ENCODE measurements at regions not wholly inside any gene's neighbourhood (a gene's known extent, or its start where the extent isn't known, plus 50 kb on each side); places are given as distances from the start of the nearest gene placed in this dataset.
"Not testable (repeated sequence)": the region's sequence is repeated elsewhere in the genome, so short reads cannot be mapped to it uniquely, and the experiment has no call there.

DNA sequence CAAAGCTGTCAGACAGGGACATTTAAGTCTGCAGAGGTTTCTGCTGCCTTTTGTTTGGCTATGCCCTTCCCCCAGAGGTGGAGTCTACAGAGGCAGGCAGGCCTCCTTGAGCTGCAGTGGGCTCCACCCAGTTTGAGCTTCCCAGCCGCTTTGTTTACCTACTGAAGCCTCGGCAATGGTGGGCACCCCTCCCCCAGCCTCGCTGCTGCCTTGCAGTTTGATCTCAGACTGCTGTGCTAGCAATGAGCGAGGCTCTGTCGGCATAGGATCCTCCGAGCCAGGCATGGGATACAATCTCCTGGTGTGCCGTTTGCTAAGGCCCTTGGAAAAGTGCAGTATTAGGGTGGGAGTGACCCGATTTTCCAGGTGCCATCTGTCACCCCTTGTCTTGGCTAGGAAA, 149.4 kb upstream of the PGRMC2 start:
- not testable (repeated sequence) for DNase-seq

DNA sequence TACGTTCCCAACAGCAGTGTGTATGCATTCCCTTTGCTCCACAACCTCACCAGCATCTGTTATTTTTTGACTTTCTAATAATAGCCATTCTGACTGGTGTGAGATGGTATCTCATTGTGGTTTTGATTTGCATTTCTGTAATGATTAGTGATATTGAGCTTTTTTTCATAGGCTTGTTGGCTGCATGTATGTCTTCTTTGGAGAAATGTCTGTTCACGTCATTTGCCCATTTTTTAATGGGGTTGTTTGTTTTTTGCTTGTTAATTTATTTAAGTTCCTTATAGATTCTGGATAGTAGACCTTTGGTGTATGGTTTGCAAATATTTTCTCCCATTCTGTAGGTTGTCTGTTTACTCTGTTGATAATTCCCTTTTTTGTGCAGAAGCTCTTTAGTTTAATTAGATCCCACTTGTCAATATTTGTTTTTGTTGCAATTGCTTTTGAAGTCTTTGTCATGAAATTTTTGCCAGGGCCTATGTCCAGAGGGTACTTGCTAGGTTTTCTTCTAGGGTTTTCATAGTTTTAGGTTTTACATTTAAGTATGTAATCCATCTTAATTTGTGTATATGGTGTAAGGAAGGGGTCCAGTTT, 141.5 kb upstream of the PGRMC2 start:
- DNase-seq = not testable (repeated sequence)

DNA sequence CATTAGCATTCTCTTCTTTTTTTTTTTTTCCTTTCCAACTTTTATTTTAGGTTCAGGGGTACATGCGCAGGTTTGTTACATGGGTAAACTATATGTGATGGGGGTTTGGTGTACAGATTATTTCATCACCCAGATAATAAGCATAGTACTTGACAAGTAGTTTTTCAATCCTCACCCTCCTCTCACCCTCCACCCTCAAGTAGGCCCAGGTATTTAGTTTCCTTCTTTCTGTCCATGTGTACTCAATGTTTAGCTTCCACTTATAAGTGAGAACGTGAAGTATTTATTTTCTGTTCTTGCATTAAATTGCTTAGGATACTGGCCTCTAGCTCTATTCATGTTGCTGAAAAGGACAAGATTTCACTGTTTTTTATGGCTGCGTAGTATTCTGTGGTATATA, 140.8 kb upstream of the PGRMC2 start:
- DNase-seq = no peak

DNA sequence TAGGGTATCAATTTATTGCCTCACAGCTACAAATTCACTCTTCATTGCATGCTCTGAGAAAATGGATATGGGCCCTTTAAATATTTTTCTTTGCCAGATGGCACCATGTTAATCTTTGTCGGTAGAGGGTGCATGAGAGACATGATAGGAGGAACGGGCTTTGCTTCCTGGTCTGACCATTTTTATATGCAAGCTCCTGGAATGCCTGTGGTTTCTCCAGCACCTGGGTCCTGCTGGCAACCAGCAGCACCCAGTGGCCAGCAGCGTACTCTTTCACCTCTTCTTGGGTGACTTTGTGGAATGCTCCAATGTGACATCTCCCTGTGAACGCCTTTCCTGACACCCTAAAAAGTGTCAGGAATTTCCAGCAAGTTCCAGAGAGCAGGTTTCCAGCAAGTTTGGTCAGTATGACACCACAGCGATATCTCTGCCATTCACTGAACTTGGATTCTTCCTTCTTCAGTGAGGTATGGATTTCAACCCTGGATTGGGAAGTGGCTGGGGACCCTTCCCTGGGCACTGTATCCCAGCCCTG, 140.3 kb upstream of the PGRMC2 start:
- DNase-seq = no peak

DNA sequence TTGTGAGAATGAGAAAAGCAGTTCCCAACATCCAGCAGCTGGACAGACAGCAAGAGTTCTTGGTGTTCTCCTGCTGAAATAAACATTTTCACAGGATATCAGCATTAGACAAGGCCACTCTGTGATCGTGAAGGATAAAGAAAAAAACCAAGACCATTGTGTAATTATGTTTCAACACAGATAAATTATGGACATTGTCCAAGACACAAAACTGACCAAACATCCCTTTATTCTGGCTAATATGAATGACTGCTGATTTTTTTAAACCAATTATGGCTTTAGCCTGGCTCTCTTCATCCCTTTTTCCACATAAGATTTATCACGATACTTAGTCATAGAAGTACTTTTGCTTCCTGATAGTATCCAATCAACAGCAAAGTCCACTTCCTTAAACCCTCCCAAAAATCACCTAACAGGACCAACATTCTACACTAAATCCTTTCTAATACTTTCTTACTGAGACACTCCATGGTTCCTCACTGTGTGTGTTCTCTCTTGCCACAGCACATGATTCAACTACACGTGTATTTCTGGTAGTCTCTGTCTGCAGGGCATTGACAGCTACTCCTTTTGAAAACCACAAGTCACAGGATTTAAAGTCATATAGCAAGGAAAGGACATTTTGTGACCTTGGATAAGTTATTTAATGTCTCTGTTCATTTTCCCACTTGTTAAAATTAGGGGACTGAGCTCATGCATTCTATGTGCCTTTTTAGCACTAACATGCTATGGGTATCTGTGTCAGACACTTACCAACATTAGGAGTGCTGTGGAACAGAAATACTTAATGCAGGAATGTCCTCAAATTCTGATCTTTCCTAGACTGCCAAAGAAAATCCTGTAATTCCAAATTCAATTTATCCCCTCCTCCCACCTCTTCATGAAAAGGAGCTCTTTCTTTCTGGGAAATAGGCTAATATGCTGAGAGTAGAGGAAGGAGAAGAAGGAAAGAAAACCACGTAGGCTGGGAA, 137.2 kb upstream of the PGRMC2 start:
- DNase-seq = no peak

DNA sequence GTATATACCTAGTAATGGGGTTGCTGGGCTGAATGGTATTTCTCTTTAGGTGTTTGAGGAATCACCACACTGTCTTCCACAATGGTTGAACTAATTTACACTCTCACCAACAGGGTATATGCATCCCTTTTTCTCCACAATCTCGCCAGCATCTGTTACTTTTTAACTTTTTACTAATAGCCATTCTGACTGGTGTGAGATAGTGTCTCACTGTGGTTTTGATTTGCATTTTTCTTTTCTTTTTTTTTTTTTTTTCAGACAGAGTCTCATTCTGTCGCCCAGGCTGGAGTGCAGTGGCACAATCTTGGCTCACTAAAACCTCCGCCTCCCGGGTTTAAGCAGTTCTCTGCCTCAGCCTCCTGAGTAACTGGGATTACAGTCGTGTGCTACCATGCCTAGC, 134.7 kb upstream of the PGRMC2 start:
- DNase-seq = not testable (repeated sequence)

DNA sequence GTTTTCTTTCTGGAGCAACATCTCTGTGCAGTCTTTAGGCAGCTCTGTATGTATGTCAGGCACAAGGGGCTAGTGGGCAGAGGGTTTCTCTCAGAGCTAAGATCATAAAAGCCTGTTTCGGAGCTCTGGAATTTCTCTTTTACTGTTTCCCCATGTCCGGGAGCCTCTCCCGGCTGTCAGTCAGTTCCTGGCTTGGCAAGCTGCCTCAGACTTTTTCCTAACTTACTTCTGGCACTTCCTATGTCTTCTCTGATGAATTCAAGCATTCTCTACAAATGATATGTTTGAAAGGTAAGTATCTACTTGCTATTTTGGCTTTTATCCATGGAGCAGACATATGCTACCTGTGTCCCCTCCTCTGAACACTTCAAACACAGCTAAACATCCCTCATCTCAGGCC, 129.3 kb upstream of the PGRMC2 start:
- no peak for DNase-seq

DNA sequence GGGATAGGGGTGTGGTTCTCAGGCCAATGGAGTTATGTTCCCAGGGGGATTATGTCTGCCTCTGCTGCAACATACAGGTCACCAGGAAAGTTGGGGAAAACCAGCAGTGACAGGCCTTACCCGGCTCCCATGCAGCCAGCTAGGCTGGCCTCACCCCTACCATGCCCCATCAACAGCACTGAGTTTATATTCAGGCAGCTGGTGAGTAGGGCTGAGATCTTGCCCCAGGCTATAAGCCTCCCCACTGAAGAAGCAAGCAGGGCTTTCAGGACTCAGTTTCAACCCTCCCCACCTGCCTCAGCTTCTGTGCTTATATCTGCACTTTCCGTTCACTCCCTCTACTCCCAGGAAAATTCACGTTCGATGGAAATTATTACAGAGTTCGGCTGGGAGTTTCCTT, 122.4 kb upstream of the PGRMC2 start:
- DNase-seq = no peak

DNA sequence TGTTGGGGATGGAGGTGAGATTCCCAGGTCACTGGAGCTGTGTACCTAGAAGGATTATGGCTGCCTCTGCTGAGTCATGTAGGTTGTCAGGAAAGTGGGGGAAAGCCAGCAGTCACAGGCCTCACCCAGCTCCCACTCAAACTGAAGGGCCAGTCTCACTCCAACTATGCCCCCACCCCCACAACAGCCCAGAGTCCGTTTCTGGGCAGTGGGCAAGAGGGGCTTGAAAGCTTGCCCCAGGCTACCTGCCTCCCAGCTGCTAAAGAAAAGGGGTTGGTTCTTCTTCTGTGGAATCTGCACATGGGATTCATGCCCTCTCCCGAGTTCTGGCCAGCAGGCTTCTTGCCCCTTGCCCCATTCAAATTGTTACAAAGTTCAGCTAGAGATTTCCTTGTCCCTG, 116.0 kb upstream of the PGRMC2 start:
- DNase-seq = no peak

DNA sequence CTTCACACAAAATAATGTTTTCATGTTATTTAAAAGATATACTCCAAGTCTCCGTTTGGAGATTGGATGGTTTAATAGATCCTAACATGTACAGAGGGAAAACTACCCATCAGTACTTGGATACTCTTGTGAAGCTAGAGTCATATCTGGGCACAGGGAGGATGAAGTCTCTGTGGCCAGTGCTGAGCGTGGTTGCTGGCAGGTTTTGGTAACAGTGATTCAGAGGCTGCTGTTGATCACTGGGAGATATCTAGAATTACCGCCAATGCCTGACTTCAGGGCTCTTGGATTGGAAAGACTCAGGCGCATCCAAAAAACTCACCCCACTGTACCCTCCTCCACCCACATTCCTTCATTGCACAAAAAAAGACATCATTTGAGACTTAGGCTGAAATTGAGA, 107.2 kb upstream of the PGRMC2 start:
- no peak for DNase-seq

DNA sequence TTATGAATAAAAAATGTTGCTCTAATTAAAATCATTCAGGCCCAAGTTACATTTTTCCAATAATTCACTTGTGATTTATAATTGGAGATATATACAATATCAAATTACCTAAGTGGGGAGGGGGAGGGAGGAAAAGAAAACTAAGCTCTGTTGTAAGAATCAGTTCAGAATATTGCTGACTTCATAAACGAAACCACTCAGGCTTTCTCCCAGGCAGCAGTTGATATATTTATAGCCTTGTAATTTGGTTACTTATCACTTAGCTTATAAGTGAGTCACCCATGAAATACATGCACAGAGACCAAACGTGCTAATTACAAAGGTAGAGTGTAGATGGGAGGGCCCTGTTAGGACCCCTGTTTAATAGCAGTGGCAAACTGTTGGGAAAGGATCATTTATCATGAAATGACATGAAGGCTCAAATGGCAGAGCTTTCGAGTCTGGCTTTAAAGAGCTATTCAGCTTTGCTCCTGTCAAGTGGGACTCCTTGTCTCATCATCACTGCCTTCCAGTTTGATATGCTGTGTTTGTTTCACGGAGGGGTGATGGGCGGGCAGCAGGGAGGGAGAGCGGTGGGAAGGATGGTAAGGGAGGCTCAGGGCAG, 105.6 kb upstream of the PGRMC2 start:
- DNase-seq = no peak

DNA sequence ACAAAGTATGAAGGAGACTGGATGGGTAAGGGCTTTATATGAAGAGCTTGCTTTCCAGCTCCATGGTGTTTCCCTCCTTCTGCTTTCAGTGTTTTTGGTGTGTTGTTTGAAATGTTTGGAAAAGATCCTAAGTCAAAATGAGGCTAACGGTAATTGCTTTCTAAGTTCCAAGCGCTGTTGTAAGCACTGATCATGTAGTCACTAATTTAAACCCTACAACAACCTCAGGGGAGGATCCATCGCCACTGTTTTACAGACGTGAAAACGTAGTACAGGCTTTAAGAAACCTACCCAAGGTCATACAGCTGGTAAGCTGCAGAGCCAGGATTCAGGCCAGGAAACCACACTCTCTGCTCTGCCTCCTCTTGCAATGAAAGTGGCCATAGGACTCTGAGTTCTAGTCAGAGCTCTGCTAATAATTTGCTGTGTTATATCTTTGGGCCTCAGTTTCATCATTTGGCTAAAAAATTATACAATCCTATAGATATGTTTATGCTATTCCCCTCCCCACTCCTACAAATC, 102.9 kb upstream of the PGRMC2 start:
- DNase-seq = no peak

DNA sequence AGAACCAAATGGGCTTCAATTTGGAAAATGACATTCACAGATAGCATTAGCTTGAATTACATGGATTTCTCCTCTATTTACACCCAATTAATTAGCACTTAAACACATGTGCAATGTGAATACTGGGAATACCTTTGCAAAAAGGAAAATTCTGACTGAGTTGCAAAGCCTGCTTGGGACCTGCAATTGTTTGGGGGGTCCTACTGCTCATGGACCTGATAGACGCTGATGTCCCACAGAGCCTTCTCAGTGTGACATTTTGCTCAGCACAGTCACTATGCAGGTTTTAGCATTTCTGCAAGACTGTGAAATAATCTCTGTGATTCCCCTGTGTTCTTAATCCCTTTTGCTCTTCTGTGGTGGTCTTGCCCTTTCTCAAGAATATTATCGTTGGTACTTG, 101.2 kb upstream of the PGRMC2 start:
- no peak for DNase-seq

DNA sequence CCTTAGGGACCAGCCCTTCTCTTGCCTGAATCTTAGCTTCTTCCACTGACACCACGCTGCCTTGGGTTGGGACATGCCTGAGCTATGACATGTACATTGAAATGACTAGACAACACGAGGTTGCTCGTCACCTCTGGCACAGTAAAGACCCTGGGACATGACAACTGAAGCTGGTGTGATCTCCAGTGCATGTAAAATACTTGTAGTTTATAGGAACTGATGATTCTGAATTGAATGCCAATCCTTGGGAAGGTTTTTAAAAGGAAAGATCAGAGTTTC, 100.7 kb upstream of the PGRMC2 start:
- no peak for DNase-seq

DNA sequence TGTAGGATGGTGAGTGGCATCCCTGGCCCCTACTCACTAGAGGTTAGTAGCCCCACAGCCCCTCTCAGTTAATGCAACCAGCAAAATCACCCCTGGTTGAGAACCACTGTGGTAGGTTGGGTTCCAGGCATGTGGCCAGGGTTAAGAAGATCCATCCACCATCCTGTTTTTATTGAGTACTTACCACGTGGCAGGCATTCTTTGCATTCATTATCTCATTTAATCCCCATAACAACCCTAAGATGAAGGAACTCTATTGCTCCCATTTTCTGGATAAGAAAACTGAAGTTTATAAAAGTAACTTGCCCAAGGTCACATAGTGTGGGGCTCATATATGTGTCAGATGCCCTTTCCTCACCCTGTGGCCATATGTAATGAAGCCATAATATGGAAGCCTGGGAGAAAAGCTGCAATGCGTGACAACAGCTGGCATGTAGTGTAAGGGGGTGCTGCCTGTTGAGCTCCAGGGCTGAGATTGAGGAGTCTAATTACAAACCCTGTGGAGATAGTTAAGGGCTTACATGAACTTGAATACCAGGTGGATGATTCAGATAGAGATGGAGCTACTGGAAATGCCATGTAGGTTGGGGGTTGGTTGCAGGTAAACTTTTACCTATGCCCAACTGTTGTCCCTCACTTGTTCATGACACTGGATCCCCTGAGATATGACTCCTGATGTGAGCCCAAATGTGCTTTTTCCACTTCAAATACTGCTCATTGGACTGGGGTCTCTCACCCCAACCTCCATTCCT, 100.2 kb upstream of the PGRMC2 start:
- DNase-seq = no peak

DNA sequence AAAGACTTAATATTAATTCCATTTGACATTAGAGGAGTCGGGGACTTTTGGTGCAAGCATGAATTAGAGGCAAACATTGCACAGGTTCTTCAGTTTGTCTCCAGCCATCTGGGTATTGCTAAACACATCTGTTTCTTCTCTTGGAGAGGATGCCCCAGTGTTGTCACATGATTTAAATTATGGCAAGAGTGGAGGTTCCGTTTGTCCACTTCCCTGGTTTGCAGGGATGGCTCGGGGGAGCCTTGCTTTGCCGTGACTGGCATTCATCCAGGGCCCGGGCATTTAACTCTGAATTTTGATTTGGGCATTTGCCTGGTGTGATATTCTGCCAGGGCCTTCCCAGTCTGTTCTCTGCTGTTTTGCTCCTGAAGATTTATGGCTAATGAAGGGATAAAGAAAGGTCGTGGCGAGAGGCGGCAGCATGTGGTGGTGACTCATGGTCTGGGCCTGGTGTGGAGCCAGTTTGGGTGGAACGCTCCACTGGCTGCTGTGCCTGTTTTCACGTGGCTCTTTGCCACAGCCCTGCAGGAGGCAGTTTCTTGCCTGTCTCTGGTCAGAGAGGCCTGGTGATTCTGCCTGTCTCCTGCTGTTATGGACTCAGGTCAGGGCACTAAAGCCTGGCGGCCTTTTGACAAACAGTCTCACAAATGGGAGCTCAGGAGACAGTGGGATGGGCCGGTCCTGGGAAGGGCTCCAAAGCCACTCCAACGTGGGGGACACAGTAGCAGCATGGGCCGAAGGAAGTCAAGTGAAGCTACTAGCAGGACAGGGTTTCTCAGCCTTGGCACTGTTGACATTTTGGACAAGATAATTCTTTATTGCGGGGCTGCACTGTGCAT, 99.4 kb upstream of the PGRMC2 start:
- DNase-seq = no peak

DNA sequence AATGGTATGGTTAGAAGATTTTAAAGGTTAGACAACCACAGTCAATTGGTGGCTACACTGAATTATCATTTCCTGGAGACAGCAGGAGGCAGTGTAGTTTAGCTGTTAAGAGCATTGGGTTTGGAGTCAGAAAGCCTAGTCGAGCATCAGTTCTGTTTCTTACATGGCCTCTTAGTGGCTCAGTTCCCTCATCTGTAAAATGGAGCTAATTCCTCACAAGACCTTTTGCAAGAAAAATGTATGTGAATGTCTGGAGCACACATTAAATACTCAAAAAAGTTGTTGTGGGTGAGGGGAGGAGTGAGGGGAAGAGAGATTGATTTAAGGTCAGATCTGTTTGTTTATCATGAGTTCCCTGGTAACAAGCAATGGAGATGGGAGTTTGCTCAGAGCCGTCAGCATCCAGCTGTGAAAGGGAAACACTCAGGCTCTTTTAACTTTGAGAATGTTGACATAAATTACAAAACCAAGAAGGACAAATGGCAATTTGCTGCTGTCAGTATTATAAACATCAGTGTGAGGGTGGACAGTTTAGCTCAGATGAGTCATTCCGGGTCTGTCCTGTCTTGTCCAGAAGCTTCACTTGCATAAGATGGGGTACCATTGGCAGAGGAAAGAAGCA, 98.2 kb upstream of the PGRMC2 start:
- DNase-seq = no peak

DNA sequence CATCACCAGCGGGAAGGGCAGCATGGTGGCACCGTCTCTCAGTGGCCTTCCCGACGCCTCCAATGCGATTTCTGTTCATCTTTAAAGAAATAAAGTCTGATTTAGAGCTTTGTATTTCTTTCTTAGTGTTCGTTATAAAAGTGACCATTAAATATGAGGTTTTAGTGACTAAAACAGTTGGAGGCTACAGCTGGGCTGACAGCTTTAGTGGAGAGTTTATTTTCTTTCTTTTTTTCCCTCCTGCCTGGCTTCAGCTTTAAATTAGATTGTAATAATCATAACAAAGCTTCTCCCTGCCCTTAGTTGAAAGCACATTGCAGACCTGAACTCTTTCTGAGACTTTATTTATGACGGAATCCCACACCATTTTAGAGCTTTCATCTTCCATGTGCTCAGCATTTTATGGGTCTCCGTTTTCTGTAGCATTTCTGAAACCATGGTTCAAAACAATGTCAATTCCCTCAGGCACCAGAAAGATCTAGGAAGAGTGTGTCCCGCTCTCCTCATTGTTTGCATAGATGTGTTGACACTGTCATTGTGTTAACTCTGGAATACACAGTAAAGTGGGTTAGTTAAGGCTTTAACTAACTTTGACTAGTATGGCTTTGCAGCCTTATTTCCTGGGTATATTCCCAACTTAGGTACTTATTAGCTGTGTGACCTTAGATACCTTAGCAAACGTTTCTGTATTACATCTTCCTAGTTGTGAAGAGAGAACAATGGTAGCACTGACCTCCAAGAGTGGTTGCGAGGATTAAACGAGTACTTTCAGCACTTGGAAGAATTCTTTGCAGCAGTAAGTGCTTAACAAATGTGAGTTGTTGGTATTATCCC, 97.4 kb upstream of the PGRMC2 start:
- DNase-seq = no peak

DNA sequence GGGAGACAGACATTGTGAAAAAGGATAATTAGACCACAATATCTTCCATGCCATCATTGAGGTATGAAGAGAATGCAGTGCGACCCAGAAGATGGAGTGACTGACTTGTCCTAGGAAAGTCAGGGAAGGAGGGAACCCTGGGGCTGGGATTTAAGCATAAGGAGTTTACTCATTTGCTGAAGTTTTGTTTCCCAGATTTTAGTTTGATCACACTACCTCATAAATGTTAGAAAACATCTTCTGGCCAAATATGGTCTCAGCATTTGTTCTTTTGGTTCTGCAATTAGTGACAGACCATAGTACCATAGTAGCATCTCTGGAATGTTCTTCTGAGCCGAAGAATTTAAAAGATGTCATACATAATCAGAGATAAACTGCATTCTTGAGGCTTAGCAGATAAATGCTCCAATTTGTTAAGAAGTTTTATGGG, 96.5 kb upstream of the PGRMC2 start:
- no peak for DNase-seq

DNA sequence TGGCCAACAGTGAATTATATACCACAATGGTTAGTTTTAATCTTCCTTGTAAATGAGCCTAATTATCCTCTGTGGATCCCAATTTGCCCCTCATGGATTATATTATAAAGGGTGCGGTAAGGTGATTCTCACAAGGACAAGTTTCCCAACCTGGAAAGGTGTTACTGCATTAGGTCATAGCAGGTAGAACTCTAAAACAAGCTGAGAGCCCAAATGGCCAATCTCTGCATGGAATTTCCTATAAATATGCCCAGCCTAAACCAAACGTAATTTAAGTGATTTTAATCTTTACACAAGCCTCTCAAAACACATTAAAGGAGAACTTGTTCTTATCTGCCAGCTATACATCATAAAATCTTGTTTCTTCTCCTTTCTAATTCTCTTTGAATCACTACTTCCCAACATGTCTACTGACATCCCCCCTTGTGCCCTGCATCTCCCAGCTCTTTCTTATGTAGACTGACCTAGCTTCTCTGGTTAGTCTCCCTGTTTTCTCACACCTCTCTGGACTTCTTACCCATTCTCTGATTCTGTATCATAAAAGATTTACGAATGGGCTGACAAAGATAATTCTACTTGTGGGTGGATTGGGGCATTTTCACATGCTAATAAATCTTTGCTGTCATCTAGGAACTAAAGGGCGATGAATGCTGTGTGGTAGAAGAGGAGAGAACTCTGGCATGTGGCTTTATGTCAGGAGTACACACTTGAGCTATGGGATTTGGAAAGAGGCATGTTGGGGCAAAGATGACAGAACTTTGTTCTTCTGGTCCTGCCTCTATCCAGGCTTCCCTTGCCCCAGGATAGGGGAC, 94.3 kb upstream of the PGRMC2 start:
- no peak for DNase-seq
